GM23338 (cell line): ENCODE measurements at regions not wholly inside any gene's neighbourhood (a gene's known extent, or its start where the extent isn't known, plus 50 kb on each side); places are given as distances from the start of the nearest gene placed in this dataset.

Experiments
- ATAC-seq: fragments of 200-7000 bp; cut with Tn5 transposase; 3 replicates; pipeline ENCODE4 v1.9.1; 2020
- DNase-seq: peaks from one replicate; pipeline ENCODE4 v3.0.0-alpha.2; 2015; ENCODE audit warnings: low spot score
- H2AFZ ChIP-seq: fragments of 200-600 bp; sonication (generic); 2 replicates; pipeline ENCODE4 v1.8.0; 2016; ENCODE audit warnings: antibody characterized with exemption, mild to moderate bottlenecking, moderate library complexity
- H3F3A ChIP-seq: fragments of 200-600 bp; sonication (generic); replicated peaks from 2 replicates; pipeline ENCODE4 v1.8.0; 2017; ENCODE audit warnings: antibody characterized with exemption, mixed run types, low read depth
- H3K27ac ChIP-seq: fragments of 200-600 bp; sonication (generic); 2 replicates; pipeline ENCODE4 v1.6.1; 2016; ENCODE audit warnings: low read depth
- H3K27me3 ChIP-seq: fragments of 200-600 bp; sonication (generic); 2 replicates; pipeline ENCODE4 v1.8.0; 2016; ENCODE audit warnings: mild to moderate bottlenecking, mixed run types, moderate library complexity; ENCODE audit not compliant: insufficient read depth
- H3K36me3 ChIP-seq: fragments of 200-600 bp; sonication (generic); 2 replicates; pipeline ENCODE4 v1.8.0; 2016; ENCODE audit warnings: mild to moderate bottlenecking; ENCODE audit not compliant: insufficient read depth
- H3K4me1 ChIP-seq: fragments of 200-600 bp; sonication (generic); 2 replicates; pipeline ENCODE4 v1.8.0; 2016; ENCODE audit warnings: mild to moderate bottlenecking, moderate library complexity; ENCODE audit not compliant: insufficient read depth
- H3K4me2 ChIP-seq: fragments of 200-600 bp; sonication (generic); 2 replicates; pipeline ENCODE4 v1.7.1; 2017; ENCODE audit warnings: mixed run types
- H3K4me3 ChIP-seq: fragments of 200-600 bp; sonication (generic); 2 replicates; pipeline ENCODE4 v1.6.1; 2016; ENCODE audit warnings: mixed run types
- H3K79me2 ChIP-seq: fragments of 200-600 bp; sonication (generic); replicated peaks from 2 replicates; pipeline ENCODE4 v1.8.0; 2017; ENCODE audit warnings: mild to moderate bottlenecking; ENCODE audit not compliant: insufficient read depth
- H3K9me2 ChIP-seq: fragments of 200-600 bp; sonication (generic); 2 replicates; pipeline ENCODE4 v1.8.0; 2017; ENCODE audit not compliant: insufficient read depth
- H4K20me1 ChIP-seq: fragments of 200-600 bp; sonication (generic); replicated peaks from 2 replicates; pipeline ENCODE4 v1.8.0; 2017; ENCODE audit warnings: mild to moderate bottlenecking; ENCODE audit not compliant: insufficient read depth
- H3K27ac Mint-ChIP-seq: 2 replicates; pipeline ENCODE4 v1.8.0; 2020; ENCODE audit warnings: inconsistent platforms, mild to moderate bottlenecking, moderate library complexity, mixed read lengths
- H3K27me3 Mint-ChIP-seq: 3 replicates; pipeline ENCODE4 v1.8.0; 2022; ENCODE audit warnings: low read depth, mild to moderate bottlenecking, moderate library complexity, mixed read lengths, inconsistent platforms; ENCODE audit not compliant: insufficient read depth, poor library complexity
- H3K36me3 Mint-ChIP-seq: 3 replicates; pipeline ENCODE4 v1.8.0; 2021; ENCODE audit warnings: low read depth, mild to moderate bottlenecking, inconsistent platforms, moderate library complexity, mixed read lengths
- H3K4me1 Mint-ChIP-seq: 3 replicates; pipeline ENCODE4 v1.8.0; 2020; ENCODE audit warnings: mild to moderate bottlenecking, inconsistent platforms, mixed read lengths
- H3K4me3 Mint-ChIP-seq: 3 replicates; pipeline ENCODE4 v1.8.0; 2021; ENCODE audit warnings: moderate library complexity, mild to moderate bottlenecking, inconsistent platforms, mixed read lengths
- H3K9me3 Mint-ChIP-seq: 3 replicates; pipeline ENCODE4 v1.8.0; 2020; ENCODE audit warnings: moderate library complexity, mild to moderate bottlenecking, inconsistent platforms, mixed read lengths
- CREB1 ChIP-seq: fragments of 250-450 bp; sonication (Bioruptor Pico); IDR thresholded peaks from 2 replicates; pipeline ENCODE4 v1.5.0; 2020; ENCODE audit warnings: low read depth, mild to moderate bottlenecking, moderate library complexity
- EZH2 ChIP-seq: fragments of 200-600 bp; sonication (generic); IDR thresholded peaks from one replicate; pipeline ENCODE4 v1.8.0; 2017; ENCODE audit warnings: antibody characterized with exemption, mild to moderate bottlenecking, low read depth; ENCODE audit not compliant: unreplicated experiment
- EZH2phosphoT487 ChIP-seq: fragments of 200-600 bp; sonication (generic); IDR thresholded peaks from one replicate; pipeline ENCODE4 v1.8.1; 2018; ENCODE audit warnings: antibody characterized with exemption; ENCODE audit not compliant: unreplicated experiment
- JUNB ChIP-seq: IDR thresholded peaks from one replicate; pipeline ENCODE4 v1.6.1; 2016; ENCODE audit warnings: antibody characterized with exemption; ENCODE audit not compliant: unreplicated experiment
- NANOG ChIP-seq: IDR thresholded peaks from 2 replicates; pipeline ENCODE4 v1.6.1; 2016; ENCODE audit warnings: antibody characterized with exemption, borderline replicate concordance
- POLR2AphosphoS5 ChIP-seq: IDR thresholded peaks from 2 replicates; pipeline ENCODE4 v1.6.1; 2016; ENCODE audit warnings: antibody characterized with exemption, low read depth
- STAT1 ChIP-seq: IDR thresholded peaks from one replicate; pipeline ENCODE4 v1.6.1; 2016; ENCODE audit warnings: antibody characterized with exemption; ENCODE audit not compliant: unreplicated experiment
- ZNF114 ChIP-seq: fragments of 250-450 bp; sonication (Bioruptor Pico); IDR thresholded peaks from 2 replicates; pipeline ENCODE4 v1.5.0; 2020; ENCODE audit warnings: mild to moderate bottlenecking, moderate library complexity
- ZNF331 ChIP-seq: fragments of 250-450 bp; sonication (Bioruptor Pico); IDR thresholded peaks from 2 replicates; pipeline ENCODE4 v1.5.0; 2020; ENCODE audit warnings: low read depth, mild to moderate bottlenecking, moderate library complexity
- TF ChIP-seq, protein P1 (sequence below): IDR thresholded peaks from one replicate; pipeline ENCODE4 v1.6.1; 2018; ENCODE audit warnings: antibody characterized with exemption; ENCODE audit not compliant: unreplicated experiment
- TF ChIP-seq, protein P2 (sequence below): IDR thresholded peaks from 2 replicates; pipeline ENCODE4 v1.6.1; 2016; ENCODE audit warnings: antibody characterized with exemption
- TF ChIP-seq, protein P3 (sequence below), 2 experiments: fragments of 200-600 bp in 1 of 2; sonication (generic) in 1 of 2; conservative IDR thresholded peaks; 2 replicates each; pipeline versions ENCODE4 v1.5.1 to v1.6.1; 2016 to 2017; ENCODE audit warnings: antibody characterized with exemption in 2 of 2, low read depth in 2 of 2, mild to moderate bottlenecking in 2 of 2, moderate library complexity in 1 of 2

DNA sequence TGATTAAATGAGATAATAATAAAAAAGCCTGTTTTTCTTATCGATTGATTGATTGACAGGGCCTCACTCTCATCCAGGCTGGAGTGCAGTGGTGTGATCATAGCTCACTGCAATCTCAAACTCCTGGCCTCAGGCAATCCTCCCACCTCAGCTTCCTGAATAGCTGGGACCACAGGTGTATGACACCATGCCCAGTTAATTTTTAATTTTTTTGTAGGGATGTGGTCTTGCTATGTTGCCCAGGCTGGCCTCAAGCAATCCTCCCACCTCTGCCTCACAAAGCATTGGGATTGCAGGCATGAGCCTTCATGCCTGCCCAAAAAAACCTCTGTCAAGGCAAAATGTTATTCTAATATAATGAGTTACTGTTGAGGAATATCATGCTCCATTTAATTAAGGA is 346.4 kb upstream of the DAB1 start:
- no peak overlapping the region for H3K4me3 ChIP-seq
- no peak overlapping the region for H3K27ac ChIP-seq
- no peaks in the 10 kb centered on the region for H3K36me3 Mint-ChIP-seq
- TF ChIP-seq NANOG (no peak), EZH2phosphoT487 (no peak), ZNF331 (no peak), CREB1 (no peak), ZNF114 (no peak), STAT1 (no peak), JUNB (no peak), POLR2AphosphoS5 (no peak)
- TF ChIP-seq, protein P1, sequence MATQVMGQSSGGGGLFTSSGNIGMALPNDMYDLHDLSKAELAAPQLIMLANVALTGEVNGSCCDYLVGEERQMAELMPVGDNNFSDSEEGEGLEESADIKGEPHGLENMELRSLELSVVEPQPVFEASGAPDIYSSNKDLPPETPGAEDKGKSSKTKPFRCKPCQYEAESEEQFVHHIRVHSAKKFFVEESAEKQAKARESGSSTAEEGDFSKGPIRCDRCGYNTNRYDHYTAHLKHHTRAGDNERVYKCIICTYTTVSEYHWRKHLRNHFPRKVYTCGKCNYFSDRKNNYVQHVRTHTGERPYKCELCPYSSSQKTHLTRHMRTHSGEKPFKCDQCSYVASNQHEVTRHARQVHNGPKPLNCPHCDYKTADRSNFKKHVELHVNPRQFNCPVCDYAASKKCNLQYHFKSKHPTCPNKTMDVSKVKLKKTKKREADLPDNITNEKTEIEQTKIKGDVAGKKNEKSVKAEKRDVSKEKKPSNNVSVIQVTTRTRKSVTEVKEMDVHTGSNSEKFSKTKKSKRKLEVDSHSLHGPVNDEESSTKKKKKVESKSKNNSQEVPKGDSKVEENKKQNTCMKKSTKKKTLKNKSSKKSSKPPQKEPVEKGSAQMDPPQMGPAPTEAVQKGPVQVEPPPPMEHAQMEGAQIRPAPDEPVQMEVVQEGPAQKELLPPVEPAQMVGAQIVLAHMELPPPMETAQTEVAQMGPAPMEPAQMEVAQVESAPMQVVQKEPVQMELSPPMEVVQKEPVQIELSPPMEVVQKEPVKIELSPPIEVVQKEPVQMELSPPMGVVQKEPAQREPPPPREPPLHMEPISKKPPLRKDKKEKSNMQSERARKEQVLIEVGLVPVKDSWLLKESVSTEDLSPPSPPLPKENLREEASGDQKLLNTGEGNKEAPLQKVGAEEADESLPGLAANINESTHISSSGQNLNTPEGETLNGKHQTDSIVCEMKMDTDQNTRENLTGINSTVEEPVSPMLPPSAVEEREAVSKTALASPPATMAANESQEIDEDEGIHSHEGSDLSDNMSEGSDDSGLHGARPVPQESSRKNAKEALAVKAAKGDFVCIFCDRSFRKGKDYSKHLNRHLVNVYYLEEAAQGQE, result no peak
- H4K20me1 ChIP-seq, result no peaks in the 10 kb centered on the region
- no peaks in the 10 kb centered on the region for H3F3A ChIP-seq
- no peaks in the 10 kb centered on the region for H3K27me3 ChIP-seq
- H3K9me3 Mint-ChIP-seq, result no peaks in the 10 kb centered on the region
- no peak overlapping the region for H3K27ac Mint-ChIP-seq
- DNase-seq (no peak), ATAC-seq (no peak)
- peaks cover 10% of the 10 kb centered on the region for H3K9me2 ChIP-seq
- H2AFZ ChIP-seq, result no peak overlapping the region
- H3K36me3 ChIP-seq, result no peaks in the 10 kb centered on the region
- H3K4me1 Mint-ChIP-seq, result peaks cover 21% of the 10 kb centered on the region
- H3K4me3 Mint-ChIP-seq, result no peak overlapping the region
- H3K4me1 ChIP-seq, result peaks cover 12% of the 10 kb centered on the region; the same call in 1 of the 2 replicates
- H3K27me3 Mint-ChIP-seq, result no peaks in the 10 kb centered on the region
- no peak overlapping the region for H3K4me2 ChIP-seq
- no peaks in the 10 kb centered on the region for H3K79me2 ChIP-seq

DNA sequence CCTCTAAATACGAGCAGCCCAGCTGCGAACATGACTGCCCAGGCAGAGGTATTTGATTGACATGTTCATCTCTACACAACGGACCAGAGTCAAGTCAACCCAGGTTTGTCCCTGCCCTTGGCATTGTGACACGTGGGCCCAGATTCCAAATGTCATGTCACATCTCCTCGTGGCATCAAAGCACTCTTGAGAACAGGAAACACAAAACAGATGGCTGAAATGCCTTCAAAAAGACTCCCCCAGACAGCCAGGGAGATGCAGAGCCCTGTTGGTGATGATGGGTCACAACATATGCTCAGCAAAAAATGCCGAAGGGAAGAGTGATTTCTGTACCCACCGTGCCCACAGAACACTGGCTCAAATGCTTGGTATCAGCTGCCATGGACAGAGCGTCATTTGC is 337.8 kb upstream of the DAB1 start:
- H3K4me3 ChIP-seq, result no peak overlapping the region
- H3K27ac Mint-ChIP-seq, result no peak overlapping the region
- no peak overlapping the region for H2AFZ ChIP-seq
- no peaks in the 10 kb centered on the region for H3K79me2 ChIP-seq
- DNase-seq, result no peak
- no peaks in the 10 kb centered on the region for H4K20me1 ChIP-seq
- H3K36me3 ChIP-seq, result no peaks in the 10 kb centered on the region
- no peak overlapping the region for H3K4me3 Mint-ChIP-seq
- no peaks in the 10 kb centered on the region for H3K27me3 Mint-ChIP-seq
- no peaks in the 10 kb centered on the region for H3K36me3 Mint-ChIP-seq
- no peak overlapping the region for H3K4me2 ChIP-seq
- ATAC-seq, result no peak
- peaks cover 21% of the 10 kb centered on the region for H3K4me1 Mint-ChIP-seq
- H3F3A ChIP-seq, result no peaks in the 10 kb centered on the region
- H3K9me3 Mint-ChIP-seq, result no peaks in the 10 kb centered on the region
- H3K27ac ChIP-seq, result no peak overlapping the region
- peaks cover 7% of the 10 kb centered on the region; the same call in 1 of the 2 replicates for H3K4me1 ChIP-seq
- no peaks in the 10 kb centered on the region for H3K27me3 ChIP-seq
- 0 out of 2 replicates have a peak, but pooled peaks cover 4% of the 10 kb centered on the region for H3K9me2 ChIP-seq
- TF ChIP-seq, protein P2, sequence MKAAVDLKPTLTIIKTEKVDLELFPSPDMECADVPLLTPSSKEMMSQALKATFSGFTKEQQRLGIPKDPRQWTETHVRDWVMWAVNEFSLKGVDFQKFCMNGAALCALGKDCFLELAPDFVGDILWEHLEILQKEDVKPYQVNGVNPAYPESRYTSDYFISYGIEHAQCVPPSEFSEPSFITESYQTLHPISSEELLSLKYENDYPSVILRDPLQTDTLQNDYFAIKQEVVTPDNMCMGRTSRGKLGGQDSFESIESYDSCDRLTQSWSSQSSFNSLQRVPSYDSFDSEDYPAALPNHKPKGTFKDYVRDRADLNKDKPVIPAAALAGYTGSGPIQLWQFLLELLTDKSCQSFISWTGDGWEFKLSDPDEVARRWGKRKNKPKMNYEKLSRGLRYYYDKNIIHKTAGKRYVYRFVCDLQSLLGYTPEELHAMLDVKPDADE, result no peak
- TF ChIP-seq ZNF331 (no peak), STAT1 (no peak), JUNB (no peak), EZH2phosphoT487 (no peak), NANOG (no peak), ZNF114 (no peak), EZH2 (no peak), CREB1 (no peak)
- TF ChIP-seq, protein P3, sequence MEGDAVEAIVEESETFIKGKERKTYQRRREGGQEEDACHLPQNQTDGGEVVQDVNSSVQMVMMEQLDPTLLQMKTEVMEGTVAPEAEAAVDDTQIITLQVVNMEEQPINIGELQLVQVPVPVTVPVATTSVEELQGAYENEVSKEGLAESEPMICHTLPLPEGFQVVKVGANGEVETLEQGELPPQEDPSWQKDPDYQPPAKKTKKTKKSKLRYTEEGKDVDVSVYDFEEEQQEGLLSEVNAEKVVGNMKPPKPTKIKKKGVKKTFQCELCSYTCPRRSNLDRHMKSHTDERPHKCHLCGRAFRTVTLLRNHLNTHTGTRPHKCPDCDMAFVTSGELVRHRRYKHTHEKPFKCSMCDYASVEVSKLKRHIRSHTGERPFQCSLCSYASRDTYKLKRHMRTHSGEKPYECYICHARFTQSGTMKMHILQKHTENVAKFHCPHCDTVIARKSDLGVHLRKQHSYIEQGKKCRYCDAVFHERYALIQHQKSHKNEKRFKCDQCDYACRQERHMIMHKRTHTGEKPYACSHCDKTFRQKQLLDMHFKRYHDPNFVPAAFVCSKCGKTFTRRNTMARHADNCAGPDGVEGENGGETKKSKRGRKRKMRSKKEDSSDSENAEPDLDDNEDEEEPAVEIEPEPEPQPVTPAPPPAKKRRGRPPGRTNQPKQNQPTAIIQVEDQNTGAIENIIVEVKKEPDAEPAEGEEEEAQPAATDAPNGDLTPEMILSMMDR (conservative IDR thresholded peaks at IDR 0.05; ENCODE audit: low read depth in 2 of 2), result no peak
- TF ChIP-seq, protein P1, result no peak
